K562 (cell line): ENCODE measurements at regions not wholly inside any gene's neighbourhood (a gene's known extent, or its start where the extent isn't known, plus 50 kb on each side); places are given as distances from the start of the nearest gene placed in this dataset.

Experiments used
- ATAC-seq: fragments of 200-7000 bp; cut with Tn5 transposase; 3 replicates; pipeline ENCODE4 v1.9.1; 2020; ENCODE audit warnings: moderate library complexity
- BruUV-seq: library from RNA; stranded (reverse); fragments of 400-500 nt; replicated peaks from 2 replicates; lab custom pipeline; 2021; lab: Mats Ljungman, UMichigan
- CTCF ChIA-PET: fragments of 300-600 bp; formaldehyde crosslinking; extraction: SDS; loops from one replicate; lab custom pipeline; 2021; ENCODE audit warnings: low intra/inter-chr PET ratio; lab: Yijun Ruan, JAX
- POLR2A ChIA-PET: fragments of 300-600, 350-650 bp; sonication (Branson Sonifier 250); formaldehyde crosslinking; extraction: SDS; loops from one replicate; lab custom pipeline; 2021; ENCODE audit warnings: antibody characterized with exemption, inconsistent platforms; lab: Yijun Ruan, JAX
- DNase-seq, 4 experiments: peaks; one replicate each; pipeline versions ENCODE4 v3.0.0 to v3.0.0-alpha.2; 2011 to 2018; ENCODE audit warnings: low spot score in 3 of 4, mixed read lengths in 3 of 4; ENCODE audit errors: extremely low read depth in 1 of 4
- FAIRE-seq: peaks from 2 replicates; lab custom pipeline; 2011; peaks lifted over from hg19 to GRCh38; lab: Jason Lieb, UNC
- H2AFZ ChIP-seq: 2 replicates; pipeline ENCODE4 v1.6.0; 2011; ENCODE audit warnings: low read depth, low read length, control low read depth, inconsistent platforms
- H3K27ac ChIP-seq: fragments of 200-600 bp; 3 replicates; pipeline ENCODE4 v1.8.0; 2011; ENCODE audit warnings: low read depth, mild to moderate bottlenecking, control low read depth, inconsistent platforms, low read length, moderate library complexity, mixed read lengths; ENCODE audit errors: extremely low read depth
- H3K27me3 ChIP-seq, 2 experiments: fragments of 300-600 bp in 1 of 2; 2 replicates in 1 of 2; 3 replicates in 1 of 2; pipeline versions ENCODE4 v1.6.0 to v1.8.0; 2011; ENCODE audit warnings: inconsistent platforms in 2 of 2, low read length in 2 of 2, mild to moderate bottlenecking in 1 of 2, mixed read lengths in 1 of 2, moderate library complexity in 1 of 2; ENCODE audit not compliant: control insufficient read depth in 2 of 2, insufficient read depth in 2 of 2
- H3K36me3 ChIP-seq: fragments of 300-600 bp; 3 replicates; pipeline ENCODE4 v1.8.0; 2011; ENCODE audit warnings: mild to moderate bottlenecking, low read length, inconsistent platforms; ENCODE audit not compliant: control insufficient read depth, insufficient read depth
- H3K4me1 ChIP-seq, 2 experiments: fragments of 200-600 bp in 1 of 2; replicated peaks in 1 of 2; 2 replicates in 1 of 2; 3 replicates in 1 of 2; pipeline versions ENCODE4 v1.5.1 to v1.8.0; 2011; ENCODE audit warnings: inconsistent platforms in 2 of 2, low read length in 2 of 2, mild to moderate bottlenecking in 1 of 2, mixed read lengths in 1 of 2, moderate library complexity in 1 of 2; ENCODE audit not compliant: control insufficient read depth in 2 of 2, insufficient read depth in 2 of 2
- H3K4me2 ChIP-seq: 2 replicates; pipeline ENCODE4 v1.6.1; 2011; ENCODE audit warnings: low read length, control low read depth, inconsistent platforms, mixed read lengths; ENCODE audit not compliant: insufficient read depth
- H3K4me3 ChIP-seq: fragments of 200-600 bp; sonication (generic), shearing (Covaris generic); 2 replicates; pipeline ENCODE4 v1.5.1; 2016; ENCODE audit warnings: control low read depth, inconsistent platforms
- H3K79me2 ChIP-seq: fragments of 200-600 bp; 3 replicates; pipeline ENCODE4 v1.8.0; 2011; ENCODE audit warnings: low read length, inconsistent platforms; ENCODE audit not compliant: control insufficient read depth, insufficient read depth
- H3K9ac ChIP-seq, 2 experiments: 2 replicates each; pipeline versions ENCODE4 v1.6.0 to v1.6.1; 2011; ENCODE audit warnings: low read depth in 2 of 2, low read length in 2 of 2, control low read depth in 1 of 2, inconsistent platforms in 1 of 2, mild to moderate bottlenecking in 1 of 2, mixed read lengths in 1 of 2; ENCODE audit not compliant: insufficient read depth in 1 of 2
- H3K9me1 ChIP-seq: one replicate; pipeline ENCODE4 v1.6.0; 2011; ENCODE audit warnings: inconsistent platforms, mild to moderate bottlenecking, low read length, moderate library complexity; ENCODE audit not compliant: control insufficient read depth, insufficient read depth
- H3K9me3 ChIP-seq: replicated peaks from 2 replicates; pipeline ENCODE4 v1.5.1; 2011; ENCODE audit warnings: low read depth, low read length, inconsistent platforms; ENCODE audit not compliant: control insufficient read depth, insufficient read depth
- H4K20me1 ChIP-seq: replicated peaks from 2 replicates; pipeline ENCODE4 v1.6.1; 2011; ENCODE audit warnings: low read length, inconsistent platforms, mixed read lengths; ENCODE audit not compliant: control insufficient read depth, insufficient read depth
- CBX8 ChIP-seq: fragments of 200-600 bp; sonication (generic); IDR thresholded peaks from 2 replicates; pipeline ENCODE4 v1.6.1; 2012; ENCODE audit warnings: borderline replicate concordance, mixed run types, low read depth, mild to moderate bottlenecking, moderate library complexity, mixed read lengths, low read length, control low read depth, inconsistent platforms; ENCODE audit not compliant: poor library complexity, severe bottlenecking; ENCODE audit errors: extremely low read depth
- MYC ChIP-seq, 2 experiments: fragments of 250-450 bp in 1 of 2; sonication (Bioruptor Pico) in 1 of 2; IDR thresholded peaks; 2 replicates each; pipeline versions ENCODE4 v1.5.1 to v1.6.1; 2012 to 2021; ENCODE audit warnings: low read depth in 2 of 2, borderline replicate concordance in 1 of 2, improper control_type of control experiment in 1 of 2, low read length in 1 of 2, mild to moderate bottlenecking in 1 of 2, moderate library complexity in 1 of 2
- TAF7 ChIP-seq: fragments of 450-650 bp; IDR thresholded peaks from 2 replicates; pipeline ENCODE4 v1.6.1; 2016; ENCODE audit warnings: missing genetic modification characterization, missing compliant biosample characterization
- ZBTB8A ChIP-seq: fragments of 450-650 bp; IDR thresholded peaks from 2 replicates; pipeline ENCODE4 v1.6.1; 2018; ENCODE audit warnings: mild to moderate bottlenecking, moderate library complexity; ENCODE audit not compliant: partially characterized antibody
- ZNF253 ChIP-seq: fragments of 250-450 bp; sonication (Bioruptor Pico); conservative IDR thresholded peaks from 2 replicates; pipeline ENCODE4 v1.6.1; 2021; ENCODE audit warnings: mild to moderate bottlenecking
- ZNF431 ChIP-seq: sonication (generic); formaldehyde crosslinking; IDR thresholded peaks from 2 replicates; pipeline ENCODE4 v1.8.0; 2022; ENCODE audit warnings: mild to moderate bottlenecking, missing genetic modification reagents
- ZNF609 ChIP-seq: sonication (generic); formaldehyde crosslinking; IDR thresholded peaks from 2 replicates; pipeline ENCODE4 v1.8.1; 2023; ENCODE audit warnings: missing genetic modification reagents, mild to moderate bottlenecking, borderline replicate concordance
- ZNF780A ChIP-seq: fragments of 250-450 bp; sonication (Bioruptor Pico); IDR thresholded peaks from 2 replicates; pipeline ENCODE4 v1.5.0; 2021; ENCODE audit warnings: mild to moderate bottlenecking
- WGBS: fragments of 100-300 bp; shearing (Covaris generic); methylation state at CpG from one replicate; pipeline ENCODE4 v1.1.6; 2016; ENCODE audit warnings: low coverage, mixed read lengths; ENCODE audit not compliant: insufficient coverage; ENCODE audit errors: missing lambda C conversion rate; 5-methylcytosine and 5-hydroxymethylcytosine counted together
- in situ Hi-C: fragments of 300-500 bp; cut with MboI; formaldehyde crosslinking; loops from 4 replicates; pipeline ENCODE4 v1.15.0; 2018; ENCODE audit warnings: inconsistent platforms, mixed read lengths
- intact Hi-C: fragments of 100-400 bp; cut with micrococcal nuclease; formaldehyde crosslinking; loops from 2 replicates; pipeline ENCODE4 v1.14.2; 2022
- TF ChIP-seq, protein P1 (sequence below): fragments of 250-450 bp; sonication (Bioruptor Pico); IDR thresholded peaks from 2 replicates; pipeline ENCODE4 v1.4.0; 2020; ENCODE audit warnings: mild to moderate bottlenecking

- no peak for TF ChIP-seq ZNF609
- TF ChIP-seq ZNF253 (CRISPR knock-in tag) = no peak
- TF ChIP-seq CBX8 = no peak
Observed at GRCh38 chr17:5687646-5688045, 103.3 kb upstream of the NLRP1 start (continued).

DNA sequence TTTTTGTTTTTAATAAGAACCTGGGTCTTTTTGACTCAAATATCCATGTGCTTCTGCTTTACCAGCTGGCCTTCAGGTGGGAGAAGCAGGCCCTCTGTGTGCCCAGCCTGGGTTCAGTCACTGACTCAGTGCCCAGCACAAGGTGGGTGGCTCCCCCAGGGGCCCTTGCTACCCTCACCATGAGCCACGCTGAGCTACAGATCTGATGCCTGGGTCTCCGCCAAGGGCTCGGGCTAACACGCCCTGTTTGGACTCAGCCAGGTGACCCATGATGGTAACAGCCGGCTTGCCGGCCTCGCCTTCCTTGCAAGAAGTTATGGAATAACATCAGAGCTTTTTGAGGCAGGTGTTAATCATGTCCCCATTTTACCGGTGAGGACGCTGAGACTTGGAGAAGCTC, 109.5 kb upstream of the NLRP1 start:
- Histone ChIP-seq H3K4me2 (no peak overlapping the region), H3K27me3 (peaks cover 2 to 10% of the 10 kb centered on the region in 2 experiments; a peak in 4 of 5 replicates), H3K4me3 (no peak overlapping the region), H2AFZ (no peak overlapping the region), H3K79me2 (no peaks in the 10 kb centered on the region), H3K36me3 (no peaks in the 10 kb centered on the region), H3K9ac (no peak overlapping the region), H3K27ac (no peak overlapping the region), H3K9me1 (no peaks in the 10 kb centered on the region), H3K9me3 (no peaks in the 10 kb centered on the region), H3K4me1 (no peaks in the 10 kb centered on the region; a peak in 1 of 5 replicates), H4K20me1 (no peaks in the 10 kb centered on the region)
- BruUV-seq = no TSS peak
- POLR2A ChIA-PET = interaction anchor here (1.1 to 2.4 kb wide), 2 partner anchors 12 to 181 kb away, joined by 4 to 13 read pairs; no protein-coding TSS in a partner anchor
- ATAC-seq (no peak), DNase-seq (no peak), FAIRE-seq (no peak)
- intact Hi-C loops = no loop called here
- TF ChIP-seq ZNF780A (CRISPR knock-in tag) (no peak), MYC (IDR thresholded peaks at IDR 0.05; ENCODE audit: low read depth, low read length) (no peak), MYC (CRISPR knock-in tag; IDR thresholded peaks at IDR 0.05; ENCODE audit: borderline replicate concordance, low read depth) (no peak), ZBTB8A (no peak), TAF7 (tag) (no peak), ZNF431 (CRISPR knock-in tag) (no peak)
- TF ChIP-seq, protein P1, sequence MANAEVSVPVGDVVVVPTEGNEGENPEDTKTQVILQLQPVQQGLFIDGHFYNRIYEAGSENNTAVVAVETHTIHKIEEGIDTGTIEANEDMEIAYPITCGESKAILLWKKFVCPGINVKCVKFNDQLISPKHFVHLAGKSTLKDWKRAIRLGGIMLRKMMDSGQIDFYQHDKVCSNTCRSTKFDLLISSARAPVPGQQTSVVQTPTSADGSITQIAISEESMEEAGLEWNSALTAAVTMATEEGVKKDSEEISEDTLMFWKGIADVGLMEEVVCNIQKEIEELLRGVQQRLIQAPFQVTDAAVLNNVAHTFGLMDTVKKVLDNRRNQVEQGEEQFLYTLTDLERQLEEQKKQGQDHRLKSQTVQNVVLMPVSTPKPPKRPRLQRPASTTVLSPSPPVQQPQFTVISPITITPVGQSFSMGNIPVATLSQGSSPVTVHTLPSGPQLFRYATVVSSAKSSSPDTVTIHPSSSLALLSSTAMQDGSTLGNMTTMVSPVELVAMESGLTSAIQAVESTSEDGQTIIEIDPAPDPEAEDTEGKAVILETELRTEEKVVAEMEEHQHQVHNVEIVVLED = no peak
- CTCF ChIA-PET = no interaction called here
- in situ Hi-C loops = no loop called here
- 0% methylated on average over 6 of the region's 9 CpGs for WGBS
